HG03139 (cell line): ENCODE measurements at regions not wholly inside any gene's neighbourhood (a gene's known extent, or its start where the extent isn't known, plus 50 kb on each side); places are given as distances from the start of the nearest gene placed in this dataset.
"Not testable (repeated sequence)": the region's sequence is repeated elsewhere in the genome, so short reads cannot be mapped to it uniquely, and the experiment has no call there.

Experiments used
- ATAC-seq: cut with Tn5 transposase; IDR thresholded peaks from one replicate; pipeline ENCODE4 v1.9.1; 2021; ENCODE audit not compliant: unreplicated experiment

DNA sequence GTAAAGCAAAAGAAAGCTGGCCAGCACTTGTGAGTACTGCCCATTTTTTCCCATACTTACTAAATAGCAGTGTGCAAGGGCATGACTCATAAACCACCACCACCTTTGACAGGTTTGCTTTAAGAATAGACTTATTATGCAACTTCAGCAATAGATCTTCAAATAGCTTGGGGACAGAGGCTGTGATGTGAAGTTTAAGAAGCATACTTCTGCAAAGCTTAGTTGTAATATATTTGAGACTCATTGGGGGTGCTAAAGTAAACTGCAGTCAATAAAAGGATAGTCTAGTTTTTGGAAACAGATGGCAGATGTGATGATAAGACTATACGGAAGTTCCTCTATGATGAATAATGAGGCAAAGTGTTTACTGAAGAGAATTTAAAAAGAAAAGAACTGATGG is 210.0 kb downstream of the PLA2G4A start:
- no peak for ATAC-seq

DNA sequence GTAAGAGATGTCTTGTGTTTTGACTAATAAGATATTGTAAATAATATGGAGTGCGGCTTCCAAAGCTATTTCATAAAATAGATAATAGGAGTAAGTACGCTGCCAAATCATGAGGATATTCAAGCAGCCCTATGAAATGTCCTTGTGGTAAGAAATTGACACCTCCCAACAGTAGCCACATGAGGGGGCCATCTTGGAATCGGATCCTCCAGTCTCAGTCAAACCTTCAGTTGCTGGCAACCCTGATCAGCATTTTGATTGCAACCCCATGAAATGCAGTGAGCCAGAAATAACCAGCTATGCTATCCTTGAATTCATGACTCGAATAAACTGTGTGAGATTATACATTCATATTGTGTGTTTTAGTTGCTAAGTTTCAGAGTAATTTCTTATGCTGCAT is 212.4 kb downstream of the PLA2G4A start:
- no peak for ATAC-seq

DNA sequence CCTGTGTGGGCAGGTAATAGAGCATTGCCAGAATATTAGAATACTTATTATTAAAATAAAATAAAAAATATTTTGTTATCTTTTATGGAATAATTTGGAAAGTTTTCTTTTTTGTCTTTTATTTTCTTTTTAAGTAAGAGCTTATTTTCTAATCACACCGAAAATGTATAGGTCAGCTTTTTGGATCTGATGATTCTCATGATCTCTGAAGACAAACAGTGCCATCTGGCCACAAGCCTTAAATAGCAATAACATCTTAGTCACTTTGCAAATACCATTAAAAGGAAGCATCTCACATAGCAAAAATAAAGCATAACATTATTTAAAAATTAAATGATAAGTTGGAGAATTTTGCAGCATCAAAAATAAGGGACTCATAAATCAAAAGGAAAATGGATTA is 213.8 kb downstream of the PLA2G4A start:
- no peak for ATAC-seq

DNA sequence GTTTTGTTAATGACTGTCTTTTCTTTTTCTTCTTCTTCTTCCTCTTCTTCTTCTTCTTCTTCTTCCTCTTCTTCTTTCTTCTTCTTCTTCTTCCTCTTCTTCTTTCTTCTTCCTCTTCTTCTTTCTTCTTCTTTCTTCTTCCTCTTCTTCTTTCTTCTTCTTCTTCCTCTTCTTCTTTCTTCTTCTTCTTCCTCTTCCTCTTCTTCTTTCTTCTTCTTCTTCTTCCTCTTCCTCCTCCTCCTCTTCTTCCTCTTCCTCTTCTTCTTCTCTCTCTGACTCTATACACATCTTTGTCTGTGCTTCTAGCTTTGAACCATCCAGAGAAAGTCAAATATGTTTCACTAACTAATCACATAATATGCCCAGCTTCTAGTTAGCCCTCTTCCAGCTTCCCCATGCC is 214.7 kb downstream of the PLA2G4A start:
- ATAC-seq: not testable (repeated sequence)

DNA sequence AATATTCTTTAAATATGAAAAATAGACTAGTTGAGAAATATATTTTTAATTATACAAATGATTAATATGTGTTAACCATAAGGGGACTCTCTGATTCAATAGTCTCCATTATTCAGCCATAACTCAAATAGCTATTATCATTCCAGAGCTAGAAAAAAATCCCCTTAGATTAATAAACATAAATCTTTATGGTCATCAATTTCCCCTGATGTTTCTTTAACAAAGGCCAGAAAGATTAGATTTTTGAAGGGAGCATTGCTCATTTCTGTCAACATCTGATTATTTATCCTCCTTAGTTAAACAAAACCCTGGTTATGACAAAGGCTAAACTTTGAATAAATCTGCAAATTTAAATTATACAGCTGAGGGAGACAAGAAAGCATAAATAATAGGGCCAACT is 215.7 kb downstream of the PLA2G4A start:
- no peak for ATAC-seq

DNA sequence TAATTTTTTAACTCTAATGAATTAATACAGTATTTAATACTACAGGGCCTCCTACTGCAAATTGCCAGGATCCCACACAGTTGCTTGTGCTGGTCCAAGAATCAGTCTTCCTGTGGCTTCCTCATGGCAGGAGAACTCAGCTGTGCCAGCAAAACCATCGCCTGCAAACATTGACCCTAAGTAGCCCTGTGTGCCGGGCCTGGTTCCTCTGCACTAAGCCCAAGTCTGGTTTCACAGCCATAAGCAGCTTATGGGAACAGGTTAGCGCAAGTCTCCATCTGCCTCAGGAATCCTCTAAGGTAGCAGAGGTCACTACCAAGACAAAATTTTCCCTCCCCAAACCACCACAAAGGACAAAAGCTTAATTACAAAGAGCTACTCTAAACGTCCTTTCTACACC is 216.6 kb downstream of the PLA2G4A start:
- ATAC-seq: no peak

DNA sequence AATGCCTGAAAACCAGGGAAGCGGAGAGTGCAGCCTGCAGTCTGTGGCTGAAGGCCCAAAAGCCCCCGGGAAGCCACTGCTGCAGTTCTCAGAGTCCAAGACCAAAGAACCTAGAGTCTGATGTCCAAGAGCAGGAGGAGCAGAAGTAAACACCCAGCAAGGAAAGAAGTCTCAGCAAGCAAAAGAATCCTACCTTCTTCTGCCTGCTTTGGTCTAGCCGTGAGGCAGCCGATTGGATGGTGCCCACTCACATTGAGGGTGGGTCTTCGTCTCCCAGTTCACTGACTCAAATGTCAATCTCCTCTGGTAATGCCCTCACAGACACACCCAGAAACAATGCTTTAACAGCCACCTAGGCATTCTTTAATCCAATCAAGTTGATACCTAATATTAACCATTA is 217.5 kb downstream of the PLA2G4A start:
- no peak for ATAC-seq

DNA sequence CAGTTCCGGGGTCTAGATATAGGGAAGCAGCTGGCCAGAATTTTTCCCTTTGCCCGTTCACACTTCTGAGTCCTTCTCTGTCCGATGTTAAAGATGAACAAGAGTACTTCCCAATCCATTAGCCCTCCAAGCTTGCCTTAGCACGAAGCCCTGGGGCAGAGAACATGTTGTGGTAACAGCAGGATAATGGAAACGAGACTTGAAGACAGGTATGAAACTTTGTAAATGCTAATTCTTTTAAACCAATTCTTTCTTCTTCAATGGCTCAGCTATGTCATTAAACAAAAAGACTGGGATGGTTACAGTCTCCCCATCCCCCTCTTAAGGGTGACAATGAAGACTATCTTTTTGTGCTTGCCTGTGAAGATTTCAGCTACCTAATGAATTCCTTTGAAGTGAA is 218.5 kb downstream of the PLA2G4A start:
- ATAC-seq: no peak

DNA sequence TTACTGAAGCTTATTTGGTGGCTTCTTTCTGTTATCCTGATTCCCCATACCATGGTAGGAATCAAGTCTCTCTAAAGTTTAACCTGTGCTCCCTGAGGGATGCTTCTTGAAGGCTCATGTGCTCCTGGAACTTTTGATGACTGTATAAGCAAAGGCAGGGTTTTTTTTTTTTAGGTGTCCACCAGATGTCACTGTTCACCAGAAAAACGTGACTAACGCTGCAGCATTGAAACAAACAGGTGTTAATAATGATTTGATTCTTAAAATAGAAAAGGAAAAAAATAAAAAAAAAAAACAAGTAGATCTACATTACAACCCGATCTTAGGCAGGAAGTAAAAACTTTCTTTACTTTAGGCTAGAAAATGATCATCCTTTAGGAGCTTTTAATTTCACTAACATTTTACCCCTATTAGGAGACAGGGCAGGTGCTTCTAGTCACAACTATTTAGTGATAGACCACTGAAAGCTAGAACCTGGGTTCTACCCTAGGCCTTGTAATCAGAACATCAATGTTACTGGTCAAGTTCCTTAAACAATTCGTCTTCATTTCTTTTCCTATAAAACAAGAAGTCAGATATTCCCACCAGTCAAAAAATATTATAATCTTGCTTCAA is 223.0 kb downstream of the PLA2G4A start:
- peak; percentile 69 for ATAC-seq

DNA sequence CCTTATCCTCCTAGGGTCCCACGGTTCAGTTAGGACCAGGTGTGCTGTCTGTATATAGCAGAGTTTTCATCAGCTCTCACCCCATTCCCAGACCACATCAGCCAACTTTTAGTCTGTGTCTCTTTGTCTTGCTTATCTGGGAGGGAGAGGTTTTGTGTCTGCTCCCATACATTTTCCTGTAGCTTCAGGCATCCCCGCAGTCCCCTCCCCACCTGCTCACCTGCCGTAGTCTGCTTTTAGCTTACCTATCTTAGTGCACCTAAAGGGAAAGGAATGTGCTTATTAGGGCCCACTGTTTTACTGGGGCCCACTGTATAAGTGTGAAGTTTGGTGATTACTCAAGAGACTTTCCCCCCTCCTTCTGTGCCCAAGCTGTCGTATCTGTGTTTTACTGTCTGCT is 225.1 kb downstream of the PLA2G4A start:
- no peak for ATAC-seq

DNA sequence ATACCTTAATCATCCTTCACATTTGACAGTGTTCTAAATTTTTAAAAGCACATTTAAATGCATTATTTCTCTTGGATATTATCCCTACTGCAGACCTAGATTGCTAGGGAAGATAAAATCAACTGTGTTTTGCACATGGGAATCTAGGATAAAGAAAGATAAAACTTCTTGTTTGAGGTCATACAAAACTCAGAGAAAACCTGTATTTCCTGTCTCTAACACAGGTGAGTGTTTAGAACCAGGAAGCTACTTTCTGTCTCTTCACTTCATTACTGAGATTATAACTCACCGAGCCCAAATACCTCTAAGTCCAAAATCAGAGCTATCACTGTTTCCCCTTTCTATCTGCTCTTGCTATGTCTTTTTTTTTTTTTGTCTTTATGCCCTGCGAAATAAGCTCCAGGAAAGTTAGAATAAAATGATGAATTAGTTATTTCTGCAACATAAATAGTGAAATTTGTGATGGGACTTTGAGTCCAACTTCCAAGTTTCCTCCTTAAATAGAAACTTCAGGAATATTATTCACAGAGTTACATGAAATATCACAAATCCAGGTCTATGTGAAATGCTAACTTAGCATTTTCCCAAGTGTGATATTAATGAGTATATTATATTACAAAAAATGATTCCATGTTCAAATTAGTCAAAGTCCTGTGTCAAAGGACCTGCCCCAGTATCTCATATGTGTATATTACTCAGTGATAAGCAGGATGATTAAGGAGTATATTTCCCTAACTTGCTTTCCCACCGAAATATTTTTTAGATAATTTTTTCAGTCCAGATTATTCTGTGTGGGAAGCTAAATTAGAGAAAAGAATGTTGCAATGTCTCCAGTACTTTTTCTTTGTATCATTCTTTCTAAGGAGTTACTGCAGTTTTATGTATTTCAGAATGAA is 226.4 kb downstream of the PLA2G4A start:
- ATAC-seq: no peak

DNA sequence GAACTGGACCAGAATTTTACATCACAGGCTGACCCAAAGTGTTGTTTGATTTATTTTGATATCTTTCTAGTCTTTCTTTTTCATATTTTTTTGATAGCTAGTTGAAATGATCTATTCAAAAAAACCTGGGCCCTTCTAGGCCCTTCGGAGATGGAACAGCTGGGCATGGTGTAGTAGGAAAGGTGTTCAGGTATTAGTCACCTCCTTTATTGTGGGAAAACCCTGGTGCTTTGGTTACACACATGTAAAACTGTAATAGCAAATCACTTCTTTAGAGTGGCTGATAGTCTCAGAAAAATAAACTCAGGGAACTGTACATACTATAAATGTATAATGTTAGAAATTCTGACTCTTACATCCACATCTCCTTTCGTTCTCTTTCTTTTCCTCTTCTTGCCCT is 234.5 kb downstream of the PLA2G4A start:
- no peak for ATAC-seq

DNA sequence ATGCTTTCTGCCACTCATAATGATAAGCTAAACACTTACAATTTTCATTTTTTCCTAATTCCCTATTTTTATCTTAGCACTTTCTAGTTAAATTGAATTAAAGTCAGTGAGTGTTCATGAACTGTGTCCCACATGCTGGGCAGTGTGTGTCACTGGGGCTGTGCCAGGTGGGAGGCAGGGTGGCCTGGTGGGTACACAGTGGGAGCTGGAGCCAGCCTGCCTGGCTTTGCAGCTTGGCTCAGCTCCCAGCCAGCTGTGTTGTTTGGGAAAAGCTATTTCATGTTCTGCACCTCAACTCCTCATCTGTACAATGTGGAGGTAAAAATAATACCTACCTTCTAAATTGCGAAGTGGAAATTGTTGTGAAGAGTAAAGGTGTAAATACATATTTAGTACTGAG is 238.4 kb downstream of the PLA2G4A start:
- ATAC-seq: no peak

DNA sequence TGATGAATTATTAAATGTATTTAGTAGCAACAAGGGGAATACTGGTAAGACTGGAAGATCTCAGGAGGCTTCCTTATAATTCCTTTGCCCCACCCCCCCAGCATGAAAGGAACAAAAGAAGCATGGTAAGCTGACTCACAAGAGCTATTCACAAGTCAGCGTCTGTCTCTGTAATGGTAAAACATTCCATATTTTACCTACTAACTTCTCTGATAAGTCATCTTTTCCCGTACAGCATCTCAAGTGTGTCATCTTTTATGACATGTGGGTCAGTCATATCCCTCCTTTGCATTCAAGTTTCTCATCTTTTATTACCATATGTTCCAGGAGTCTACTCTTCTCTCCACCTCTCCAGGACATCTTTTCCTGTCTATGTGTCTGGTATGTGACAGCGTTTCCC is 241.3 kb downstream of the PLA2G4A start:
- ATAC-seq: no peak

DNA sequence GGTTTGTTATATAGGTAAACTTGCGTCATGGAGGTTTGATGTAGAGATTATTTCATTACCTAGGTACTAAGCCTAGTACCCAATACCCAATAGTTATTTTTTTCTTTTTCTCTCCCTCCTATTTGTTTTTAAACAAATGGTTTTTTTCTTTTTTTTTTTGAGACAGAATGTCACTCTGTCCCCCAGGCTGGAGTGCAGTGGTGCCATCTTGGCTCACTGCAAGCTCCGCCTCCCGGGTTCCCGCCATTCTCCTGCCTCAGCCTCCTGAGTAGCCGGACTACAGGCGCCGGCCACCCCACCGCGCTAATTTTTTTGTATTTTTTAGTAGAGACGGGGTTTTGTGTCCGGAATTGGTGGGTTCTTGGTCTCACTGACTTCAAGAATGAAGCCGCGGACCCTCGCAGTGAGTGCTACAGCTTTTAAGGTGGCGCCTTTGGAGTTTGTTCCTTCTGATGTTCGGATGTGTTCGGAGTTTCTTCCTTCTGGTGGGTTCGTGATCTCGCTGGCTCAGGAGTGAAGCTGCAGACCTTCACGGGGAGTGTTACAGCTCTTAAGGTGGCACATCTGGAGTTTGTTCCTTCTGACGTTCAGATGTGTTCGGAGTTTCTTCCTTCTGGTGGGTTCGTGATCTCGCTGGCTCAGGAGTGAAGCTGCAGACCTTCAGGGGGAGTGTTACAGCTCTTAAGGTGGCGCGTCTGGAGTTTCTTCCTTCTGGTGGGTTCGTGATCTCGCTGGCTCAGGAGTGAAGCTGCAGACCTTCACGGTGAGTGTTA is 243.7 kb downstream of the PLA2G4A start:
- peak; percentile 51 for ATAC-seq

DNA sequence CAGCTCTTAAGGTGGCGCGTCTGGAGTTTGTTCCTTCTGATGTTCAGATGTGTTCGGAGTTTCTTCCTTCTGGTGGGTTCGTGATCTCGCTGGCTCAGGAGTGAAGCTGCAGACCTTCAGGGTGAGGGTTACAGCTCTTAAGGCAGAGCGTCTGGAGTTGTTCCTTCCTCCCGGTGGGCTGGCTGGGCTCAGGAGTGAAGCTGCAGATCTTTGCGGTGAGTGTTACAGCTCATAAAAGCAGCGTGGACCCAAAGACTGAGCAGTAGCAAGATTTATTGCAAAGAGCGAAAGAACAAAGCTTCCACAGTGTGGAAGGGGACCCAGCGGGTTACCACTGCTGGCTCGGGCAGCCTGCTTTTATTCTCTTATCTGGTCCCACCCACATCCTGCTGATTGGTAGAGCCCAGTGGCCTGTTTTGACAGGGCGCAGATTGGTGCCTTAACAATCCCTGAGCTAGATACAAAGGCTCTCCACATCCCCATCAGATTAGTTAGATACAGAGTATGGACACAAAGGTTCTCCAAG is 244.3 kb downstream of the PLA2G4A start:
- ATAC-seq: peak; percentile 34

DNA sequence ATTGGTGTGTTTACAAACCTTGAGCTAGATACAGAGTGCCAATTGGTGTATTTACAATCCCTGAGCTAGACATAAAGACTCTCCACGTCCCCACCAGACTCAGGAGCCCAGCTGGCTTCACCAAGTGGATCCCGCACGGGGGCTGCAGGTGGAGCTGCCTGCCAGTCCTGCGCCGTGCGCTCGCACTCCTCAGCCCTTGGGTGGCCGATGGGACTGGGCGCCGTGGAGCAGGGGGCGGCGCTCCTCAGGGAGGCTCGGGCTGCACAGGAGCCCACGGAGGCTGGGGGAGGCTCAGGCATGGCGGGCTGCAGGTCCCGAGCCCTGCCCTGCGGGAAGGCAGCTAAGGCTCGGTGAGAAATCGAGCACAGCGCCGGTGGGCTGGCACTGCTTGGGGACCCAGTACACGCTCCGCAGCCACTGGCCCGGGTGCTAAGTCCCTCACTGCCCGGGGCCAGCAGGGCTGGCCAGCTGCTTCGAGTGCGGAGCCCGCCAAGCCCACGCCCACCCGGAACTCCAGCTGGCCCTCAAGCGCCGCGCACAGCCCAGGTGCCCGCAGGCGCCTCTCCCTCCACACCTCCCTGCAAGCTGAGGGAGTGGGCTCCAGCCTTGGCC is 245.0 kb downstream of the PLA2G4A start:
- ATAC-seq: not testable (repeated sequence)

DNA sequence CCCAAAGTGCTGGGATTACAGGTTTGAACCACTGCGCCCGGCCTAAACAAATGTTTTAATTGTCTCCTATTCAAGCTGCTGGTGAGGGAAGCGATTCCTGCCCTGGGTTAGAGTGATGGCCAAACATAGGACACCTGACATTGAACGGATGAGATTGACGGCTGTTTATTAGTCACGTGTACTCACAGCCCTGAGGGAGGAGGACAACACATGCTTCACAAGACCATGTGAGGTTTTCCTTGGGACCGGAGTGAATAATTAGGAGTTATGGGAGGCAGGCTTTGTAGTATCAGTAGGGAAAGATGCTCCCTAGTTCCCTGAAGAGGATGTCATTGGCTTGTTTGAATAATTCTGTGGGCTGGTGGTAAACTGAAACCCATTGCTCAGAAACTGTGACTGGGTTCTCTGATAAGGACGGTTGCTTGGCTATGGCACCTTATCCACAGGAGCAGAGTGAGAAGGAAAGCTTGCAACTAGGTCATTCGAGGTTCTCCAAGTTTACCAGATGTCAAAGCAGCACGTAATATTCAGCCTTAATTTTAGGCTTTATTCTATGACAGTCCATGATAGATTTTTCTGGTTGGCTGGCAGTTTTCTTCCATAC is 245.8 kb downstream of the PLA2G4A start:
- ATAC-seq: no peak

DNA sequence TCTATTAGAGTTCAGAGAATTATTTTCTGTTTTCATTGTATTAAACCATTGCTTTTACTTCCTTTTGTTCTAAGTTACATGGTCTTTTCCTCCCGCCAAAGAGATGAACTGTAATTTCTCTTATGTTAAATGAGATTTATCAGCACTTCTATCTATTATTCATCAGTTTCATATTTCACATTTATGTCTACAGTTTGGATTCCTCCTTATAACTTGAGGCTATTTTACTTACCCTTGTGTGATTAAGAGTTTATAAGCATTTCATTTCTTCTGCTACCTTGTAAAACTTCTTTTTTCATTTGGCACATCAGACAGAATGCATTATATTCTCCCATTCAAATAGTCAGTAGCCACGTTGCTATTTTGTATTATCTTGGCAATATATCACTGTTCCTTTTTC is 248.2 kb downstream of the PLA2G4A start:
- no peak for ATAC-seq

DNA sequence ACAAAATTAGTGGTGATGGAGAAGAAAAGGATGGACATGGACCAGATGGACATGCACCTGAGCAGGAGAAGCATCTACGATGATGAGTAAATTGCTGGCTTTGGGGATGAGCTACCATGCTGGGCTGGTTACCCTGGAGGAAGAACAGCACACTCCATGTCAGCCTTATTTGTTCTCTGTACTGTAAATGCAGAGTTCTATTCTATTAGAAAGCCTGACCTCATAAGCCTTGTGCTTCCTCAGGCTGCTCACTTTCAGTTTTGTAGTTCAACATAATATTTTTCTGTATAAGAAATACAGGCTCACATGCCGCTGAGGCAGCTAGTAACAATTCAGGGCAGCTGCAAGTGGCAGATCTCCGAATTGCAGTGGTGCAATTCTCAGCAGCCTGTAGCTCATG is 249.6 kb downstream of the PLA2G4A start:
- no peak for ATAC-seq

DNA sequence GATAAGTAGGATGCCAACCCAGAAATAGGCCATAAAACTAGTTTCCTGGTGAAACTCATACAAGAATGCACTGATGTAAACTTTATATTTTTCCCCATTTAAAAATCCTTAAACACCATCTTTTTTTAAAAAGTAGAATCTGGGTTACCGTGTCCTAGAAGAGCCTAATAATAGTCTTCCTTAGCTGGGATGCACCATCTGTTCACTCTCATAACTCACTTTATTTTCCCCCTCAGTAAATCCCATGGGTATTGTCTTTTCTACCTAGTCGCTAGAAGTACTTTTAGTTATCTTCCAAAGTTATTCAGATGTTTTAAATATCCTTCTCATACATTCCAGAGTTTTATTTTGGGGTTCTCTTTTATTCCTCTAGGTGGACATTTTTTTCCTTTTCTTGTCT is 250.2 kb downstream of the PLA2G4A start:
- ATAC-seq: no peak
